ENCODE measurements at regions not wholly inside any gene's neighbourhood (a gene's known extent, or its start where the extent isn't known, plus 50 kb on each side); places are given as distances from the start of the nearest gene placed in this dataset.
"Not testable (repeated sequence)": the region's sequence is repeated elsewhere in the genome, so short reads cannot be mapped to it uniquely, and the experiment has no call there.

GRCh38 chr14:101301011-101301410 lies 260.3 kb upstream of the DIO3 start:
- no peak for DNase-seq

GRCh38 chr14:101307162-101307561 lies 254.1 kb upstream of the DIO3 start:
- DNase-seq, result not testable (repeated sequence)

- not testable (repeated sequence) for DNase-seq
Observed at GRCh38 chr14:101311186-101311585, 250.1 kb upstream of the DIO3 start.

- no peak for DNase-seq
Observed at GRCh38 chr14:101313268-101313667, 248.0 kb upstream of the DIO3 start.

GRCh38 chr14:101315802-101316296 lies 245.4 kb upstream of the DIO3 start:
- DNase-seq, result no peak

- DNase-seq, result no peak
Observed at GRCh38 chr14:101318271-101318670, 243.0 kb upstream of the DIO3 start.

- DNase-seq, result no peak
Observed at GRCh38 chr14:101320396-101320795, 240.9 kb upstream of the DIO3 start.

GRCh38 chr14:101322223-101322622 lies 239.1 kb upstream of the DIO3 start:
- DNase-seq, result no peak

GRCh38 chr14:101323111-101323510 lies 238.2 kb upstream of the DIO3 start:
- no peak for DNase-seq

- not testable (repeated sequence) for DNase-seq
Observed at GRCh38 chr14:101323614-101324235, 237.6 kb upstream of the DIO3 start.

GRCh38 chr14:101325319-101325718 lies 236.0 kb upstream of the DIO3 start:
- DNase-seq, result no peak

GRCh38 chr14:101328412-101329028 lies 232.8 kb upstream of the DIO3 start:
- DNase-seq, result no peak

GRCh38 chr14:101330416-101331140 lies 230.7 kb upstream of the DIO3 start:
- DNase-seq, result no peak

- DNase-seq, result no peak
Observed at GRCh38 chr14:101331141-101331525, 230.2 kb upstream of the DIO3 start.

- no peak for DNase-seq
Observed at GRCh38 chr14:101331661-101332169, 229.6 kb upstream of the DIO3 start.

GRCh38 chr14:101332281-101332680 lies 229.0 kb upstream of the DIO3 start:
- no peak for DNase-seq

- no peak for DNase-seq
Observed at GRCh38 chr14:101333335-101334280, 227.7 kb upstream of the DIO3 start.

- no peak for DNase-seq
Observed at GRCh38 chr14:101334656-101335055, 226.6 kb upstream of the DIO3 start.

- no peak for DNase-seq
Observed at GRCh38 chr14:101335061-101335661, 226.1 kb upstream of the DIO3 start.

- DNase-seq, result no peak
Observed at GRCh38 chr14:101336183-101336582, 225.1 kb upstream of the DIO3 start.

- no peak for DNase-seq
Observed at GRCh38 chr14:101337053-101337452, 224.2 kb upstream of the DIO3 start.

- DNase-seq, result no peak
Observed at GRCh38 chr14:101340556-101340955, 220.7 kb upstream of the DIO3 start.

Measured in NCI-H2029 (cell line).